Jurkat, Clone E6-1 (cell line): ENCODE measurements at regions not wholly inside any gene's neighbourhood (a gene's known extent, or its start where the extent isn't known, plus 50 kb on each side); places are given as distances from the start of the nearest gene placed in this dataset.
A peak's percentile ranks its signal among the peaks of the same experiment; 100 is the strongest.
"Not testable (repeated sequence)": the region's sequence is repeated elsewhere in the genome, so short reads cannot be mapped to it uniquely, and the experiment has no call there.

Experiments
- DNase-seq: peaks from one replicate; pipeline ENCODE4 v3.0.0-alpha.2; 2011; ENCODE audit warnings: low read depth, low spot score
- H3K4me3 ChIP-seq: 2 replicates; pipeline ENCODE4 v1.5.1; 2011; ENCODE audit warnings: mild to moderate bottlenecking, low read length, control low read depth, moderate library complexity

DNA sequence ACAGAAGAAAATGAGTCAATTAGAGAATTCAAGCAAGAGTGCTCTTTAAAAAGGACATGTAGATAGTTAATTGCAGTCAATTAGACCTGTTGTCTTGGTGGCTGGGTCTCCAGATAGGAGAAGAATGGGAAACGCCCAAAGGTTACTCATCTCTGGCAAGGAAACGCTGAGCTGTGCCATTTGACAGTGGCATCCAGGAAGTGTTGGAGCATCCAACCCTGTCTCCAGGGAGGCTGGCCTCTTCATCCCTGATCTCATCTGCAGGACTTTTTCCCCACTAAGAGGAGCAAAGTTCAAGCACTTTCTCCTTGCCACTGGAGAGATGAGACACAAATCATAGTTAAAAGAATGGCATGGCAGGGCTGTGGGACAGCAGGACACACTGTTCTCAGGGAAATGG lies 111.7 kb upstream of the MSX2 start:
- DNase-seq = no peak
- H3K4me3 ChIP-seq = no peak overlapping the region

DNA sequence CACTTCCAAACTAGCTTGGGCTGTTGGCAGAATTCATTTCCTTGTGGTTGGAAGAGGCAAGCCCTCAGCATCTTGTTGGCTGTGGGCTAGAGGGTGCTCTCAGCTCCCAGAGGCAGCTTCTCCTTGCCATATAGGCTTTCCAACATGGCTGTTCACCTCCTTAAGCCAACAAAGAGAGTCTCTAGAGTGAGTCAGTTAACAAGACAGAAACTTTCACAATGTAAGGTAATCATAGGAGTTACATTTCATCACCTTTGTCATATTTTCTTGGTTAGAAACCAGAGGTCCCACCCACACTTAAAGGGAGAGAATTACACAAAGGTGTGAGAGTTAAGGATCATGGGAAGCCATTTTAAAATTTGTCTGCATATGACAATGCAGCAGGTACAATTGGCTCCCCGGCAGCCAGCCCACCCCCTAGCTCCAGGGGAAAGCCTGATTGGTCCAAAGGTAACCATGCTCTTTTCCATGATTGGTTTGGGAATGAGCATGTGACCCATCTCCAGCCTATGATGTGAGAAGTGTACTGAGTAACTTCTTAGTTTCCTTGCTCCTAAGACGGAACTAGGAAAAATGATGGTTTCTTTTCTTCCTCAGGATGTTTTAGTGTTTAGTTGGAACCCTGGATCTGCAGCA lies 109.8 kb upstream of the MSX2 start:
- no peak overlapping the region for H3K4me3 ChIP-seq

GRCh38 chr5:174616036-174616435 lies 108.3 kb upstream of the MSX2 start:
- no peak overlapping the region for H3K4me3 ChIP-seq
- DNase-seq = no peak

More for the DNA sequence above, 109.8 kb upstream of the MSX2 start:
- no peak for DNase-seq

- H3K4me3 ChIP-seq = no peak overlapping the region
- DNase-seq = peak; percentile 5
Measured at GRCh38 chr5:174617285-174617684, 107.1 kb upstream of the MSX2 start.

- DNase-seq = no peak
Measured at GRCh38 chr5:174617910-174618309, 106.5 kb upstream of the MSX2 start.

GRCh38 chr5:174618589-174618988 lies 105.8 kb upstream of the MSX2 start:
- no peak for DNase-seq
- H3K4me3 ChIP-seq = no peak overlapping the region

More at GRCh38 chr5:174617910-174618309, 106.5 kb upstream of the MSX2 start:
- no peak overlapping the region for H3K4me3 ChIP-seq

- no peak overlapping the region for H3K4me3 ChIP-seq
- DNase-seq = no peak
Measured at GRCh38 chr5:174622067-174622466, 102.3 kb upstream of the MSX2 start.

DNA sequence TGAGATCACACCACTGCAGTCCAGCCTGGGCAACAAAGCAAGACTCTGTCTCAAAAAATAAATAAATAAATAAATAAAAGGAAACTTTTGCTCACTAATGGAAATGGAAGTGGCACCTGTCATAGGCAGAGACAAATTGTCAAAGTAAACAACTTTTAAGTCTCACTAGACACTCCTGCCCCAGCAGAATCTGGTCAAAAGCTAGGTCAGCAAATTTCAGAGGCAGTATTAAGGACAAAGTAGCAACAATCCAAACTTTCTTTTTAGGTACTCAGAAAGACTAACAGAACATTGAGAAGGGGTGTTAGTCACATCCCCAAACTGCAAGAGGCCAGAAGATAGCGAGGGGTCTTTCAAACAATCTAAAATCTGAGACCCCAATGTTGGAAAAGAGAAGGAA lies 101.4 kb upstream of the MSX2 start:
- no peak for DNase-seq
- no peak overlapping the region for H3K4me3 ChIP-seq

GRCh38 chr5:174623433-174624019 lies 100.9 kb upstream of the MSX2 start:
- no peak for DNase-seq

GRCh38 chr5:174624733-174625522 lies 99.5 kb upstream of the MSX2 start:
- no peak overlapping the region for H3K4me3 ChIP-seq
- DNase-seq = no peak

More at GRCh38 chr5:174623433-174624019, 100.9 kb upstream of the MSX2 start:
- no peak overlapping the region for H3K4me3 ChIP-seq

- no peak for DNase-seq
Measured at GRCh38 chr5:174625591-174626350, 98.6 kb upstream of the MSX2 start.

DNA sequence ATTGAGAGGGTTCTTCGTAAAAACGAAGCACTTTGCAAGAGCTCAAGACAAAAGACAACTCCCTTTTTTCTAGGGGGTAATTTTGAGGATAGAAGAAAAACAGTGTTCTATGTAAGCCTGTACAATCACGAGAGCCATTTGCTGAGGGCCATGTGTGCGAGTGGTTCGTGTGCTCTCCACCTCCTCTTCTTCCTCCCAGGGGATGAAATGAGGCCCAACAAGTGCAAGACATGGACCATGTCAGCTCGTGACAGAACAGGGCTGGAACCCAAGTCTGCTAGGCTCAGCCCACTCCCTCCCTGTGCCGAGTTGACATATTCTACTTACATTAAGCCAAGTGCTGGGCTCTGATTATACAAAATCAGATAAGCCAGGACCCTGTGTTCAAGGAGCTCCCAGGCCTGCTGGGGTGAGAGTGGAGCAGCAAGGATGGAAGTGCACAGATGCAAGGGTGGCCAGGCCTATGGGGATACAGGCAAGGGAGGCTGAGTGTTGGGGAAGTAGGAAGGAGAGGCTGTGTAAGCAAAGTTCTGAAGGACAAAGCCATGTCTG lies 97.9 kb upstream of the MSX2 start:
- DNase-seq = no peak

More at GRCh38 chr5:174625591-174626350, 98.6 kb upstream of the MSX2 start:
- H3K4me3 ChIP-seq = no peak overlapping the region

DNA sequence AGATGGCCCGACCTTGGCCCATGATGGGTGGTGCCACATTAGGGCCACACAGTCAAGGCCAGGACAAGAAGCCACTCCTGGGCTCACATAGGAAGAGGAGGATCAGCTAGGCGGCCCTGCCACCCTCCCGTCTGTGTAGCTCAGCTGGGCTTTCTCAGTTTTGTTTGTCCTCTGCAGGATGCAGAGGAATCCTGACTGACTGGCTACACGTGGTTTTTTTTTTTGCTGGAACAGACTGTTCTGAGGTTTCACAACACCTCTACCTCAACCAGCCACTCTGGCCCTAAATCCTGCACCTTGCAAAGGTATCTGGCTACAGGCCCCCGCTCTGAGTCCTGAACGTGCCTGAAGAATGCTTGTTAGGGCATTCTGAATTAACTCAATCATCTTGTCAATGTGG lies 88.3 kb upstream of the MSX2 start:
- no peak for DNase-seq
- H3K4me3 ChIP-seq = no peak overlapping the region

More for the DNA sequence above, 97.9 kb upstream of the MSX2 start:
- no peak overlapping the region for H3K4me3 ChIP-seq

DNA sequence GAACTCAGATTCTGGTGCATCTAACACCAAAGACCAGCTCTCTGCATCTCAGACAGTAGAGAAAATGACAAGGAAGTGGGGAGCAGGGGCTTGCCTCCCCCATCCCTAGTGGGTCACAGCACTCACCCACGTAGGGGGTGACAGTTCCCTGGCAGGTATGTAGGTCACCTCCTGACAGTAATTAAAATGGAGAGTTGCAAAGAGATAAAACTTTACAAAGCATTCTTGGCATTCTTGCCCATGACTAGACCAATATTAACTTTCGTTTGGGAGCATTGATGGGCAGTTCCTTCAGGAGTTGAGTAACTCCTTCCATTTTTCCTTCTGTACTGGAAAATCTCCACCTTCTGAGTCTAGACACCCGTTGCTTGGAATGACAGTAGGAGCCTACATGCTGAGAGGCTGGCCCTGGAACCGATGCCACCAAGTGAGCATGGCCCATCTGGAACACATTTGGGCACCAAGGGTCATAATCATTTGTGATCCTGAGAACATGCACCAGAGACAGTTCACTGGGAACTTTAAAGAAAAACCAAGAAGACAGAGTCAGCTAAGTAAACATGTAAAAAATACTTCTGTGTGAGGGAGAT lies 81.5 kb upstream of the MSX2 start:
- DNase-seq = no peak
- no peak overlapping the region for H3K4me3 ChIP-seq

DNA sequence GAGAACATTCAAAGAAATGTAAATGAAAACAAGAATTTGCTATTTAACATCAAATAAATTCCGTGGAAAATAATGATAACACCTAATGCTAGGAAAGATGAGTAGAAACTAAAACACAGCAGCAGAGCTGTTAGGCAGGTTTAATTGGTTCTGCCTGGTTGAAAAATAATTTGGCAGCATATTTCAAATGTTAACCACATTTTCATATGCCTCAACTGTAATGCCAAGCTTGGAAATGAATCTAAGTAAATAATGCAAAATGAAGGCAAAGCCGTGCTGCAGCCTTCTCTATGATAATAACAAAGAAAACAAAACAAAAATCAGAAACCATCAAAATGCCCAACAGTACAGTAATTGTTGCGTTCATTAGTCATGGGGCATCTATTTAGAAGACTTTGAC lies 79.9 kb upstream of the MSX2 start:
- no peak overlapping the region for H3K4me3 ChIP-seq
- no peak for DNase-seq

- no peak overlapping the region for H3K4me3 ChIP-seq
- DNase-seq = no peak
Measured at GRCh38 chr5:174644923-174645322, 79.5 kb upstream of the MSX2 start.

GRCh38 chr5:174645677-174646076 lies 78.7 kb upstream of the MSX2 start:
- DNase-seq = no peak
- no peak overlapping the region for H3K4me3 ChIP-seq

DNA sequence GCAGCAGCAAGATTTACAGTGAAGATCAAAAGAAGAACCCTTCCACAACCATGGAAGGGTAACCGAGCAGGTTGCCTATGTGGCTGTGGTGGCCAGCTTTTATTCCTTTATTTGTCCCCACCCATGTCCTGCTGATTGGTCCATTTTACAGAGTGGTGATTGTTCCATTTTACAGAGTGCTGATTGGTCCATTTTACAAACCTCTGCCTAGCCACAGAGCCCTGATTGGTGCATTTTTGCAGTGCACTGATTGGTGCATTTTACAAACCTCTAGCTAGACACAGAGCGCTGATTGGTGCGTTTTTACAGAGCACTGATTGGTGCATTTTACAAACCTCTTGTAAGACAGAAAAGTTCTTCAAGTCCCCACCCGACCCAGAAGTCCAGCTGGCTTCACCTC lies 75.8 kb upstream of the MSX2 start:
- DNase-seq, H3K4me3 ChIP-seq: not testable (repeated sequence)

GRCh38 chr5:174649391-174649790 lies 75.0 kb upstream of the MSX2 start:
- no peak overlapping the region for H3K4me3 ChIP-seq
- no peak for DNase-seq
